Pancreas (tissue), 10 donors: ENCODE measurements at regions not wholly inside any gene's neighbourhood (a gene's known extent, or its start where the extent isn't known, plus 50 kb on each side); places are given as distances from the start of the nearest gene placed in this dataset.
"Not testable (repeated sequence)": the region's sequence is repeated elsewhere in the genome, so short reads cannot be mapped to it uniquely, and the experiment has no call there.

Experiments
- ATAC-seq, 4 donors: fragments of 200-7000 bp; cut with Tn5 transposase; one replicate each; pipeline versions ENCODE4 v1.8.0 to v1.9.1; 2020; ENCODE audit warnings: mild to moderate bottlenecking in 4 of 4, moderate library complexity in 4 of 4
- DNase-seq, 6 donors: peaks; one replicate each; pipeline ENCODE4 v3.0.0-alpha.2; 2020
- FAIRE-seq: peaks from 2 replicates; lab custom pipeline; 2012; peaks lifted over from hg19 to GRCh38; lab: Jason Lieb, UNC
- H3K27ac ChIP-seq, 4 donors: fragments of 200-600 bp; sonication (generic); 1 replicate in 3 of 4; 2 replicates in 1 of 4; pipeline versions ENCODE4 v1.5.0 to v1.8.0; 2020
- H3K27me3 ChIP-seq, 4 donors: fragments of 200-600 bp; one replicate each; pipeline ENCODE4 v1.8.0; 2021
- H3K36me3 ChIP-seq, 3 donors: fragments of 200-600 bp; sonication (generic) in 1 of 3; one replicate each; pipeline versions ENCODE4 v1.5.0 to v1.8.0; 2020 to 2021
- H3K4me1 ChIP-seq, 3 donors: fragments of 200-600 bp; one replicate each; pipeline ENCODE4 v1.8.0; 2021
- H3K4me3 ChIP-seq, 4 donors: fragments of 200-600 bp; sonication (generic) in 2 of 4; one replicate each; pipeline versions ENCODE4 v1.5.0 to v1.8.0; 2020 to 2021
- H3K9me3 ChIP-seq, 4 donors: fragments of 200-600 bp; one replicate each; pipeline ENCODE4 v1.8.0; 2021
- WGBS, 2 donors: extraction: QIAGEN DNeasy Blood & Tissue Kit; methylation state at CpG; one replicate each; pipeline ENCODE4 v1.1.7; 2013; 5-methylcytosine and 5-hydroxymethylcytosine counted together
- intact Hi-C, 3 donors: fragments of 100-400 bp; cut with DNase I; formaldehyde crosslinking; loops; one replicate each; pipeline versions ENCODE4 v1.11.1 to v1.14.2; 2022
- TF ChIP-seq, protein P1 (sequence below), 4 donors: fragments of 200-600 bp; sonication (generic) in 3 of 4; IDR thresholded peaks; one replicate each; pipeline versions ENCODE4 v1.5.0 to v1.8.0; 2021; ENCODE audit warnings: antibody characterized with exemption in 4 of 4
- donor health status: healthy with polysubstance abuse.
- donor health status: DM: no; HTN: no; CAD: no; lungs with moderate emphysema.
- donor health status: DM: no; HTN: no; CAD: no.
- donor health status: control.
- donor health status: control.
- donor health status: Bipolar disorder and iron deficiency.
- donor health status: DM: yes; HTN: yes; CAD: no.
- donor health status: DM: no; HTN: no; CAD: no.
- donor health status: DM: no; HTN: no; CAD: no.
- donor health status: DM: yes; HTN: yes; CAD: no.

GRCh38 chr4:163245044-163245728 is 78.5 kb upstream of the NAF1 start:
- H3K27me3 ChIP-seq: peaks cover 0 to 5% (median 0%) of the 10 kb centered on the region in 4 donors
- no peak overlapping the region for H3K4me3 ChIP-seq
- TF ChIP-seq, protein P1, sequence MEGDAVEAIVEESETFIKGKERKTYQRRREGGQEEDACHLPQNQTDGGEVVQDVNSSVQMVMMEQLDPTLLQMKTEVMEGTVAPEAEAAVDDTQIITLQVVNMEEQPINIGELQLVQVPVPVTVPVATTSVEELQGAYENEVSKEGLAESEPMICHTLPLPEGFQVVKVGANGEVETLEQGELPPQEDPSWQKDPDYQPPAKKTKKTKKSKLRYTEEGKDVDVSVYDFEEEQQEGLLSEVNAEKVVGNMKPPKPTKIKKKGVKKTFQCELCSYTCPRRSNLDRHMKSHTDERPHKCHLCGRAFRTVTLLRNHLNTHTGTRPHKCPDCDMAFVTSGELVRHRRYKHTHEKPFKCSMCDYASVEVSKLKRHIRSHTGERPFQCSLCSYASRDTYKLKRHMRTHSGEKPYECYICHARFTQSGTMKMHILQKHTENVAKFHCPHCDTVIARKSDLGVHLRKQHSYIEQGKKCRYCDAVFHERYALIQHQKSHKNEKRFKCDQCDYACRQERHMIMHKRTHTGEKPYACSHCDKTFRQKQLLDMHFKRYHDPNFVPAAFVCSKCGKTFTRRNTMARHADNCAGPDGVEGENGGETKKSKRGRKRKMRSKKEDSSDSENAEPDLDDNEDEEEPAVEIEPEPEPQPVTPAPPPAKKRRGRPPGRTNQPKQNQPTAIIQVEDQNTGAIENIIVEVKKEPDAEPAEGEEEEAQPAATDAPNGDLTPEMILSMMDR (IDR thresholded peaks at IDR 0.05): no peak
- no peaks in the 10 kb centered on the region for H3K9me3 ChIP-seq
- ATAC-seq: no peak
- H3K27ac ChIP-seq: no peak overlapping the region
- no peak for FAIRE-seq
- no peak for DNase-seq
- 26 to 43% methylated on average over 5 of the region's 5 CpGs for WGBS, 2 donors
- no peaks in the 10 kb centered on the region for H3K4me1 ChIP-seq
- no peaks in the 10 kb centered on the region for H3K36me3 ChIP-seq
- intact Hi-C loops: no loop called here

DNA sequence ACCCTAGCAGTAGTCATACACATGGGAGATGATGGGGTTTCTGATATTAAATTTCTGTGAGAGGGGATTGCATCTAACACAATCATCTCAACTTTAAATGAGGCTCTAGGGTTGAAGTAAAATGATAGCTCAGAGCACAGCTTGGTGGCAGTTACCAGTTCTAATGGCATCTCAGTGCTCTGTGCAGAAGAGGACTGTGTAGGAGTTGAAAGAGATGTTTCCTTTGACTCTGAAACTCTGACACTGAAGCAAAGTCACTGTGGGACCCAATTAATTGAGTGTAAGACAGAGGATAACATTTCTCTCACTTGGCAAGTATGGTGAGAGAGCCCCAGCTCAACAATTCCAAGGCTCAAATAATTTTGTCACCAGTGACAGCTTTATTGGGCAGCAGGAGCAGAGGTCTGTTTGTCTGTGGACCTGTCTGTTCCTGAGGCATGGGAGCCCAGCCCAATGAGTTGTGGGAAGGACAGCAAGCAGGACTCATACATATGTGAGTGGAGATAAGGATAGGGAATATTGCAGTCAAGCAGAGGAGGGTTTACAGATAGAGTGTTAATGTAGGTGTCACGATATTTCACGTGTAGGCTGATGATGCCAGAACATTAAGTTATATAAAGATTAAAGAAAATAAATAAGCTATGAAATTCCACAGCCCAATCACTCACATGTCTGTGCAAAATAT is 76.7 kb upstream of the NAF1 start:
- 49 to 62% methylated on average over 2 of the region's 2 CpGs for WGBS, 2 donors
- H3K36me3 ChIP-seq: no peaks in the 10 kb centered on the region

DNA sequence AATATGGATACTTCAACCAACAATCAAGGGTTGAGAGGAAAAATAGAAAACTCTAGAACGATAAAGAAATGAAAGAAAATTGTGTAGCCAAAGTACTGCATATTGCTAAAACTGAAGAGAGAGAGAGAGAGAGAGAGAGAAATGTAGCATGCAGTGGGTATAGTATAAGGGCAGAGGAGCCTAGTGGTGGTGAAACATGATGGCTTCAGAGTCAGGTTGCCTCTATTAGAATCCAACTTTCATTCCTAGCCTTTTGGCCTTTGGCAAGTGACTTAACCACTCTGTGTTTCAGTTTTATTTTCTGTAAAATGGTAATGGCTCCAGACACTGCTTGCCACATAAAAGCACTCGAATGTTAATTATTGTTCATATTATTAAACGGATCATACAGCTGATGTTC is 71.2 kb upstream of the NAF1 start:
- ATAC-seq (no peak), DNase-seq (no peak), FAIRE-seq (no peak)
- Histone ChIP-seq H3K4me3 (no peak overlapping the region), H3K9me3 (no peaks in the 10 kb centered on the region), H3K4me1 (no peaks in the 10 kb centered on the region), H3K36me3 (no peaks in the 10 kb centered on the region), H3K27ac (no peak overlapping the region), H3K27me3 (peaks cover 0 to 2% (median 0%) of the 10 kb centered on the region in 4 donors)
- 47 to 67% methylated on average over 3 of the region's 3 CpGs for WGBS, 2 donors
- TF ChIP-seq, protein P1 (IDR thresholded peaks at IDR 0.05): no peak
- intact Hi-C loops: no loop called here

More for the DNA sequence above, 76.7 kb upstream of the NAF1 start:
- intact Hi-C loops: no loop called here
- no peak overlapping the region for H3K27ac ChIP-seq
- no peak overlapping the region for H3K4me3 ChIP-seq
- H3K27me3 ChIP-seq: peaks cover 0 to 5% (median 0%) of the 10 kb centered on the region in 4 donors
- H3K4me1 ChIP-seq: no peaks in the 10 kb centered on the region
- ATAC-seq (no peak), DNase-seq (no peak), FAIRE-seq (no peak)
- TF ChIP-seq, protein P1 (IDR thresholded peaks at IDR 0.05): no peak
- H3K9me3 ChIP-seq: no peaks in the 10 kb centered on the region

DNA sequence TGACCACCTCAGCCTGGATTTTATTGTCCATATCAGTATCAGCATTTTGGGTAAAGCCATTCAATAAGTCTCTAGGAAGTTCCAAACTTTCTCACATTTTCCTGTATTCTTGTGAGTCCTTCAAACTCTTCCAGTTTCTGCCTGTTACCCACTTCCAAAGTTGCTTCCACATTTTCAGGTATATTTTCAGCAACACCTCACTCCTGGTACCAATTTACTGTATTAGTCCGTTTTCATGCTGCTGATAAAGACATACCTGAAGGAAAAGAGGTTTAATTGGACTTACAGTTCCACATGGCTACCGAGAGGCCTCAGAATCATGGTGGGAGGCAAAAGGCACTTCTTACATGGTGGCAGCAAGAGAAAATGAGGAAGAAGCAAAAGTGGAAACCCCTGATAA is 69.7 kb upstream of the NAF1 start:
- H3K4me3 ChIP-seq, H3K27ac ChIP-seq, ATAC-seq, H3K36me3 ChIP-seq, intact Hi-C loops, DNase-seq, H3K27me3 ChIP-seq, H3K9me3 ChIP-seq, FAIRE-seq, H3K4me1 ChIP-seq: not testable (repeated sequence)
- WGBS, 2 donors: 22 to 42% methylated on average over 2 of the region's 2 CpGs

- H3K4me1 ChIP-seq: no peaks in the 10 kb centered on the region
- H3K27me3 ChIP-seq: no peaks in the 10 kb centered on the region
- no peak overlapping the region for H3K27ac ChIP-seq
- FAIRE-seq (no peak), DNase-seq (no peak), ATAC-seq (no peak)
- no peaks in the 10 kb centered on the region for H3K36me3 ChIP-seq
- intact Hi-C loops: no loop called here
- H3K4me3 ChIP-seq: no peak overlapping the region
- TF ChIP-seq, protein P1 (IDR thresholded peaks at IDR 0.05): no peak
- WGBS, 2 donors: 60 to 66% methylated on average over 3 of the region's 3 CpGs
- no peaks in the 10 kb centered on the region for H3K9me3 ChIP-seq
Measured at GRCh38 chr4:163233321-163233720, 66.6 kb upstream of the NAF1 start.
